ENCODE measurements at regions not wholly inside any gene's neighbourhood (a gene's known extent, or its start where the extent isn't known, plus 50 kb on each side); places are given as distances from the start of the nearest gene placed in this dataset.
"Not testable (repeated sequence)": the region's sequence is repeated elsewhere in the genome, so short reads cannot be mapped to it uniquely, and the experiment has no call there.

GRCh38 chr2:155975734-155976133 is 356.8 kb downstream of the NR4A2 start:
- FAIRE-seq (no peak), DNase-seq (ENCODE audit: insufficient read length, low spot score) (no peak)
- no peak for TF ChIP-seq CTCF (IDR thresholded peaks at IDR 0.05; ENCODE audit: insufficient read depth, missing control alignments)

GRCh38 chr2:155972916-155973315 is 359.6 kb downstream of the NR4A2 start:
- no peak for FAIRE-seq
- TF ChIP-seq CTCF (IDR thresholded peaks at IDR 0.05; ENCODE audit: insufficient read depth, missing control alignments), result no peak
- no peak for DNase-seq (ENCODE audit: insufficient read length, low spot score)

GRCh38 chr2:155966064-155966471 is 366.5 kb downstream of the NR4A2 start:
- not testable (repeated sequence) for FAIRE-seq; DNase-seq (ENCODE audit: insufficient read length, low spot score)

- FAIRE-seq, result peak; percentile 70
- no peak for TF ChIP-seq CTCF (IDR thresholded peaks at IDR 0.05; ENCODE audit: insufficient read depth, missing control alignments)
- DNase-seq (ENCODE audit: insufficient read length, low spot score), result no peak
These were observed 367.0 kb downstream of the NR4A2 start for GRCh38 chr2:155965415-155966063.

GRCh38 chr2:155961641-155962040 is 370.9 kb downstream of the NR4A2 start:
- no peak for DNase-seq (ENCODE audit: insufficient read length, low spot score)
- peak; percentile 25 for FAIRE-seq
- no peak for TF ChIP-seq CTCF (IDR thresholded peaks at IDR 0.05; ENCODE audit: insufficient read depth, missing control alignments)

GRCh38 chr2:155958834-155959233 is 373.7 kb downstream of the NR4A2 start:
- DNase-seq (ENCODE audit: insufficient read length, low spot score) (no peak), FAIRE-seq (no peak)
- TF ChIP-seq CTCF (IDR thresholded peaks at IDR 0.05; ENCODE audit: insufficient read depth, missing control alignments), result no peak

- no peak for DNase-seq (ENCODE audit: insufficient read length, low spot score)
- no peak for TF ChIP-seq CTCF (IDR thresholded peaks at IDR 0.05; ENCODE audit: insufficient read depth, missing control alignments)
- FAIRE-seq, result peak; percentile 44
These were observed 385.5 kb downstream of the NR4A2 start for GRCh38 chr2:155947069-155947468.

GRCh38 chr2:155944218-155944617 is 388.3 kb downstream of the NR4A2 start:
- TF ChIP-seq CTCF (IDR thresholded peaks at IDR 0.05; ENCODE audit: insufficient read depth, missing control alignments), result no peak
- no peak for FAIRE-seq
- no peak for DNase-seq (ENCODE audit: insufficient read length, low spot score)

Measured in D721Med (cell line).